CD4-positive, alpha-beta T cell (primary cell): ENCODE measurements at regions not wholly inside any gene's neighbourhood (a gene's known extent, or its start where the extent isn't known, plus 50 kb on each side); places are given as distances from the start of the nearest gene placed in this dataset.

Experiments used
- ATAC-seq: fragments of 200-7000 bp; cut with Tn5 transposase; one replicate; pipeline ENCODE4 v1.10.0; 2022; ENCODE audit warnings: mild to moderate bottlenecking; ENCODE audit not compliant: poor library complexity
- CTCF ChIA-PET: fragments of 350-600 bp; sonication (Branson Sonifier 250); formaldehyde crosslinking; loops from one replicate; lab custom pipeline; 2021; ENCODE audit warnings: antibody characterized with exemption, inconsistent platforms; lab: Charles Lee
- POLR2A ChIA-PET: fragments of 350-600 bp; sonication (Branson Sonifier 250); formaldehyde crosslinking; loops from one replicate; lab custom pipeline; 2021; ENCODE audit warnings: antibody characterized with exemption, inconsistent platforms; lab: Charles Lee
- DNase-seq, 14 experiments: peaks; one replicate each; pipeline ENCODE4 v3.0.0-alpha.2; 2013 to 2020; ENCODE audit warnings: mixed read lengths in 2 of 14
- H3K27ac ChIP-seq, 2 donors: one replicate each; pipeline versions ENCODE4 v1.5.1 to v1.7.0; 2013; ENCODE audit warnings: low read length in 2 of 2, low read depth in 1 of 2, mild to moderate bottlenecking in 1 of 2
- H3K27me3 ChIP-seq, 2 experiments: 1 replicate in 1 of 2; 2 replicates in 1 of 2; pipeline versions ENCODE4 v1.6.1 to v1.7.0; 2013; ENCODE audit warnings: low read length in 2 of 2, control low read depth in 1 of 2, mild to moderate bottlenecking in 1 of 2, moderate library complexity in 1 of 2; ENCODE audit not compliant: insufficient read depth in 2 of 2, control insufficient read depth in 1 of 2
- H3K36me3 ChIP-seq: one replicate; pipeline ENCODE4 v1.6.1; 2013; ENCODE audit warnings: low read length, control low read depth; ENCODE audit not compliant: insufficient read depth
- H3K4me1 ChIP-seq: one replicate; pipeline ENCODE4 v1.6.1; 2013; ENCODE audit warnings: low read length, control low read depth; ENCODE audit not compliant: insufficient read depth
- H3K4me3 ChIP-seq: one replicate; pipeline ENCODE4 v1.5.1; 2013; ENCODE audit warnings: mild to moderate bottlenecking, low read length, moderate library complexity
- H3K9me3 ChIP-seq, 2 experiments: 1 replicate in 1 of 2; 2 replicates in 1 of 2; pipeline versions ENCODE4 v1.6.1 to v1.7.0; 2013; ENCODE audit warnings: low read length in 2 of 2, mild to moderate bottlenecking in 2 of 2, control low read depth in 1 of 2, moderate library complexity in 1 of 2; ENCODE audit not compliant: control insufficient read depth in 1 of 2, insufficient read depth in 1 of 2
- H3K27ac Mint-ChIP-seq: one replicate; pipeline ENCODE4 v1.8.0; 2020; ENCODE audit warnings: mixed read lengths
- H3K27me3 Mint-ChIP-seq: one replicate; pipeline ENCODE4 v1.8.0; 2021; ENCODE audit warnings: mixed read lengths
- H3K36me3 Mint-ChIP-seq: one replicate; pipeline ENCODE4 v1.8.0; 2021; ENCODE audit warnings: low read depth, mixed read lengths
- H3K4me1 Mint-ChIP-seq: one replicate; pipeline ENCODE4 v1.8.0; 2021; ENCODE audit warnings: low read depth, mixed read lengths
- H3K4me3 Mint-ChIP-seq: one replicate; pipeline ENCODE4 v1.8.0; 2020; ENCODE audit warnings: mild to moderate bottlenecking, mixed read lengths
- H3K9me3 Mint-ChIP-seq: one replicate; pipeline ENCODE4 v1.8.0; 2020; ENCODE audit warnings: mixed read lengths
- CTCF ChIP-seq: fragments of 200-600 bp; IDR thresholded peaks from one replicate; pipeline ENCODE4 v1.8.0; 2022; ENCODE audit warnings: antibody characterized with exemption, mild to moderate bottlenecking
- intact Hi-C, 2 experiments: fragments of 100-400 bp; cut with DNase I in 1 of 2; cut with micrococcal nuclease in 1 of 2; formaldehyde crosslinking; loops; one replicate each; pipeline versions ENCODE4 v1.15.1 to v1.9.0; 2023 to 2025; cut with DNase I, micrococcal nuclease

- H3K9me3 Mint-ChIP-seq = peaks cover 12% of the 10 kb centered on the region
- H3K9me3 ChIP-seq = peaks cover 0 to 4% of the 10 kb centered on the region in 2 experiments
- DNase-seq (no peak), ATAC-seq (no peak)
- no peak overlapping the region for H3K27ac ChIP-seq
- no peak for TF ChIP-seq CTCF
- H3K27me3 ChIP-seq = no peaks in the 10 kb centered on the region
- H3K4me3 Mint-ChIP-seq = no peak overlapping the region
- ChIA-PET POLR2A (no interaction called here), CTCF (no interaction called here)
- no peak overlapping the region for H3K4me3 ChIP-seq
- H3K36me3 Mint-ChIP-seq = no peaks in the 10 kb centered on the region
- no peaks in the 10 kb centered on the region for H3K4me1 Mint-ChIP-seq
- no peaks in the 10 kb centered on the region for H3K4me1 ChIP-seq
- no peak overlapping the region for H3K27ac Mint-ChIP-seq
- intact Hi-C loops = no loop called here
- H3K27me3 Mint-ChIP-seq = no peaks in the 10 kb centered on the region
- H3K36me3 ChIP-seq = no peaks in the 10 kb centered on the region
These were observed 670.1 kb upstream of the EPHA5 start for GRCh38 chr4:66340286-66340893.

GRCh38 chr4:66339007-66339406 is 668.7 kb upstream of the EPHA5 start:
- POLR2A ChIA-PET = no interaction called here

GRCh38 chr4:66331761-66332160 is 661.5 kb upstream of the EPHA5 start:
- intact Hi-C loops = no loop called here
- TF ChIP-seq CTCF = no peak
- ATAC-seq (no peak), DNase-seq (no peak)
- Mint-ChIP-seq H3K27ac (no peak overlapping the region), H3K4me1 (no peaks in the 10 kb centered on the region), H3K36me3 (no peaks in the 10 kb centered on the region), H3K27me3 (no peaks in the 10 kb centered on the region), H3K9me3 (no peaks in the 10 kb centered on the region), H3K4me3 (no peak overlapping the region)
- ChIA-PET CTCF (no interaction called here), POLR2A (no interaction called here)
- Histone ChIP-seq H3K27ac (no peak overlapping the region), H3K9me3 (peaks cover 0 to 4% of the 10 kb centered on the region in 2 experiments), H3K27me3 (no peaks in the 10 kb centered on the region), H3K4me1 (no peaks in the 10 kb centered on the region), H3K36me3 (no peaks in the 10 kb centered on the region), H3K4me3 (no peak overlapping the region)

More at GRCh38 chr4:66339007-66339406, 668.7 kb upstream of the EPHA5 start:
- no peaks in the 10 kb centered on the region for H3K27me3 ChIP-seq
- ATAC-seq = no peak
- intact Hi-C loops = no loop called here
- no peaks in the 10 kb centered on the region for H3K4me1 ChIP-seq
- no peaks in the 10 kb centered on the region for H3K27me3 Mint-ChIP-seq
- no peaks in the 10 kb centered on the region for H3K36me3 ChIP-seq
- H3K36me3 Mint-ChIP-seq = no peaks in the 10 kb centered on the region
- H3K27ac ChIP-seq = no peak overlapping the region
- TF ChIP-seq CTCF = no peak
- CTCF ChIA-PET = no interaction called here
- H3K4me3 ChIP-seq = no peak overlapping the region
- H3K4me3 Mint-ChIP-seq = no peak overlapping the region
- H3K9me3 ChIP-seq = peaks cover 0 to 4% of the 10 kb centered on the region in 2 experiments
- DNase-seq = no peak
- H3K4me1 Mint-ChIP-seq = no peaks in the 10 kb centered on the region
- no peak overlapping the region for H3K27ac Mint-ChIP-seq
- H3K9me3 Mint-ChIP-seq = peaks cover 12% of the 10 kb centered on the region
